ENCODE measurements at regions not wholly inside any gene's neighbourhood (a gene's known extent, or its start where the extent isn't known, plus 50 kb on each side); places are given as distances from the start of the nearest gene placed in this dataset.
"Not testable (repeated sequence)": the region's sequence is repeated elsewhere in the genome, so short reads cannot be mapped to it uniquely, and the experiment has no call there.

- TF ChIP-seq ZBTB33 (IDR thresholded peaks at IDR 0.05; ENCODE audit: extremely low read depth, insufficient replicate concordance, low read length) (no peak), YY1 (IDR thresholded peaks at IDR 0.05; ENCODE audit: extremely low read depth, insufficient replicate concordance, low read depth, low read length) (no peak), EGR1 (IDR thresholded peaks at IDR 0.05; ENCODE audit: low read depth) (no peak), ZNF274 (IDR thresholded peaks at IDR 0.05; ENCODE audit: low read depth, low read length) (no peak), POLR2AphosphoS5 (IDR thresholded peaks at IDR 0.05; ENCODE audit: low read depth, low read length) (no peak), SIN3A (IDR thresholded peaks at IDR 0.05; ENCODE audit: low read depth) (no peak)
Observed at GRCh38 chr1:166395729-166396128, 228.9 kb upstream of the FAM78B start (continued).

- BruUV-seq (replicated peaks); H3K9ac ChIP-seq (ENCODE audit: low read length); H3K27ac ChIP-seq (ENCODE audit: low read depth, low read length); H3K9me2 ChIP-seq (ENCODE audit: insufficient read depth); H3K27me3 ChIP-seq (ENCODE audit: insufficient read depth, low read length); H3K79me2 ChIP-seq (ENCODE audit: insufficient read depth, low read length); H3K36me3 ChIP-seq (ENCODE audit: control insufficient read depth in 1 of 2, insufficient read depth in 2 of 2, low read length in 2 of 2); H3K4me2 ChIP-seq (ENCODE audit: low read length); DNase-seq (ENCODE audit: low read depth, low spot score); POLR2A ChIA-PET; ATAC-seq; H2AFZ ChIP-seq (ENCODE audit: low read depth, low read length, poor library complexity, severe bottlenecking); H3K4me3 ChIP-seq (replicated peaks in 1 of 2; ENCODE audit: low read depth in 1 of 2, low read length in 2 of 2); H3K4me1 ChIP-seq (ENCODE audit: control insufficient read depth in 1 of 2, insufficient read depth in 2 of 2, low read length in 2 of 2); CTCF ChIA-PET; H4K20me1 ChIP-seq (ENCODE audit: insufficient read depth); H3K9me3 ChIP-seq (ENCODE audit: control insufficient read depth in 1 of 2, insufficient read depth in 1 of 2, low read depth in 1 of 2, low read length in 2 of 2); intact Hi-C loops (cut with micrococcal nuclease); RAD21 ChIA-PET (ENCODE audit: low non-redundant PET in 1 of 2, low total read pairs in 2 of 2, uncharacterized antibody in 2 of 2, unreplicated experiment in 2 of 2): not testable (repeated sequence)
Observed at GRCh38 chr1:166409253-166410082, 242.7 kb upstream of the FAM78B start.
